Uterus (tissue), 3 donors: ENCODE measurements at regions not wholly inside any gene's neighbourhood (a gene's known extent, or its start where the extent isn't known, plus 50 kb on each side); places are given as distances from the start of the nearest gene placed in this dataset.

Experiments
- DNase-seq, 2 donors: peaks; one replicate each; pipeline ENCODE4 v3.0.0-alpha.2; 2019 to 2020
- H3K27ac ChIP-seq, 2 donors: fragments of 200-600 bp; sonication (generic); 1 replicate in 1 of 2; 2 replicates in 1 of 2; pipeline ENCODE4 v1.5.1; 2016 to 2018
- H3K27me3 ChIP-seq, 2 donors: fragments of 200-600 bp; sonication (generic); one replicate each; pipeline ENCODE4 v1.5.1; 2018 to 2019; ENCODE audit warnings: control low read depth in 1 of 2
- H3K36me3 ChIP-seq, 2 donors: fragments of 200-600 bp; sonication (generic); one replicate each; pipeline ENCODE4 v1.5.1; 2019; ENCODE audit warnings: control low read depth in 1 of 2
- H3K4me1 ChIP-seq, 2 donors: fragments of 200-600 bp; sonication (generic); one replicate each; pipeline ENCODE4 v1.5.1; 2018 to 2019; ENCODE audit warnings: control low read depth in 1 of 2
- H3K4me3 ChIP-seq, 2 donors: fragments of 200-600 bp; sonication (generic); 1 replicate in 1 of 2; 2 replicates in 1 of 2; pipeline ENCODE4 v1.5.1; 2018 to 2019; ENCODE audit warnings: mild to moderate bottlenecking in 1 of 2
- H3K9me3 ChIP-seq, 2 donors: fragments of 200-600 bp; sonication (generic); one replicate each; pipeline ENCODE4 v1.5.1; 2019; ENCODE audit warnings: control low read depth in 1 of 2
- POLR2A ChIP-seq, 2 donors: fragments of 450-650 bp; IDR thresholded peaks; one replicate each; pipeline ENCODE4 v1.6.1; 2016; ENCODE audit warnings: antibody characterized with exemption in 2 of 2, mild to moderate bottlenecking in 1 of 2, moderate library complexity in 1 of 2
- intact Hi-C: fragments of 100-400 bp; cut with DNase I; formaldehyde crosslinking; loops from one replicate; pipeline ENCODE4 v1.15.1; 2023; ENCODE audit warnings: low total_unique reads
- TF ChIP-seq, protein P1 (sequence below), 4 experiments: fragments of 200-600 bp in 2 of 4; fragments of 450-650 bp in 2 of 4; sonication (generic) in 2 of 4; IDR thresholded peaks; one replicate each; pipeline ENCODE4 v1.5.1; 2016 to 2019; ENCODE audit warnings: antibody characterized with exemption in 4 of 4, mild to moderate bottlenecking in 2 of 4, moderate library complexity in 1 of 4
- donor health status: DM: yes; HTN: yes; CAD: no.

GRCh38 chr18:37634516-37634915 lies 68.9 kb upstream of the CELF4 start:
- no peak for DNase-seq
- no peak for TF ChIP-seq POLR2A (IDR thresholded peaks at IDR 0.05)
- TF ChIP-seq, protein P1, sequence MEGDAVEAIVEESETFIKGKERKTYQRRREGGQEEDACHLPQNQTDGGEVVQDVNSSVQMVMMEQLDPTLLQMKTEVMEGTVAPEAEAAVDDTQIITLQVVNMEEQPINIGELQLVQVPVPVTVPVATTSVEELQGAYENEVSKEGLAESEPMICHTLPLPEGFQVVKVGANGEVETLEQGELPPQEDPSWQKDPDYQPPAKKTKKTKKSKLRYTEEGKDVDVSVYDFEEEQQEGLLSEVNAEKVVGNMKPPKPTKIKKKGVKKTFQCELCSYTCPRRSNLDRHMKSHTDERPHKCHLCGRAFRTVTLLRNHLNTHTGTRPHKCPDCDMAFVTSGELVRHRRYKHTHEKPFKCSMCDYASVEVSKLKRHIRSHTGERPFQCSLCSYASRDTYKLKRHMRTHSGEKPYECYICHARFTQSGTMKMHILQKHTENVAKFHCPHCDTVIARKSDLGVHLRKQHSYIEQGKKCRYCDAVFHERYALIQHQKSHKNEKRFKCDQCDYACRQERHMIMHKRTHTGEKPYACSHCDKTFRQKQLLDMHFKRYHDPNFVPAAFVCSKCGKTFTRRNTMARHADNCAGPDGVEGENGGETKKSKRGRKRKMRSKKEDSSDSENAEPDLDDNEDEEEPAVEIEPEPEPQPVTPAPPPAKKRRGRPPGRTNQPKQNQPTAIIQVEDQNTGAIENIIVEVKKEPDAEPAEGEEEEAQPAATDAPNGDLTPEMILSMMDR (IDR thresholded peaks at IDR 0.05) = no peak
- Histone ChIP-seq H3K27me3 (no peaks in the 10 kb centered on the region), H3K36me3 (no peaks in the 10 kb centered on the region), H3K9me3 (no peaks in the 10 kb centered on the region), H3K4me1 (no peaks in the 10 kb centered on the region), H3K27ac (no peak overlapping the region), H3K4me3 (no peak overlapping the region)
- intact Hi-C loops = no loop called here

DNA sequence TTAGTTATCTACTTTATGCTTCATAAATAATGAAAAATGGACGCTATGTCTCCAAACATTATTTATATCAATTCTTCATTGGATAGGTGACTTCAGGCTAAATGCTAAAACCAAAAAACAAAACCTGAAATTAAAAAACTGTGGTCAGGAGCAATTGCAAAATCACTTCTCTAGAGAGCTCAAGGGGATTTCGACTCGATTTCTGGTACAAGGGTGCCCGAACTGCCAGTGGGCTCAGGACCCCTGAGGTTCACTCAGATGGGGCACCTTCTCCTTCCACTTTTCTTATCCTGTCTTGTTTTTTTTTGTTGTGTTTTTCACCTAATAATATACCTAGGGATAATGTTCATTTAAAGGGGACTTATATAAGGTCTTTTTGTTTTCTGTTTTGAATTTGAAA lies 65.8 kb upstream of the CELF4 start:
- intact Hi-C loops = no loop called here
- no peak for DNase-seq

GRCh38 chr18:37630334-37630733 lies 64.7 kb upstream of the CELF4 start:
- Histone ChIP-seq H3K36me3 (no peaks in the 10 kb centered on the region), H3K9me3 (no peaks in the 10 kb centered on the region), H3K4me3 (no peak overlapping the region), H3K27ac (no peak overlapping the region), H3K4me1 (no peaks in the 10 kb centered on the region), H3K27me3 (no peaks in the 10 kb centered on the region)
- intact Hi-C loops = no loop called here
- TF ChIP-seq, protein P1 (IDR thresholded peaks at IDR 0.05) = no peak
- no peak for TF ChIP-seq POLR2A (IDR thresholded peaks at IDR 0.05)
- no peak for DNase-seq

More for the DNA sequence above, 65.8 kb upstream of the CELF4 start:
- Histone ChIP-seq H3K36me3 (no peaks in the 10 kb centered on the region), H3K4me1 (no peaks in the 10 kb centered on the region), H3K27me3 (no peaks in the 10 kb centered on the region), H3K27ac (no peak overlapping the region), H3K9me3 (no peaks in the 10 kb centered on the region), H3K4me3 (no peak overlapping the region)
- TF ChIP-seq POLR2A (IDR thresholded peaks at IDR 0.05) = no peak
- TF ChIP-seq, protein P1 (IDR thresholded peaks at IDR 0.05) = no peak

- Histone ChIP-seq H3K4me1 (no peaks in the 10 kb centered on the region), H3K27me3 (no peaks in the 10 kb centered on the region), H3K27ac (no peak overlapping the region), H3K4me3 (no peak overlapping the region), H3K36me3 (no peaks in the 10 kb centered on the region), H3K9me3 (no peaks in the 10 kb centered on the region)
- intact Hi-C loops = no loop called here
- TF ChIP-seq, protein P1 (IDR thresholded peaks at IDR 0.05) = no peak
- TF ChIP-seq POLR2A (IDR thresholded peaks at IDR 0.05) = no peak
- no peak for DNase-seq
These were observed 63.0 kb upstream of the CELF4 start for GRCh38 chr18:37628470-37629220.

DNA sequence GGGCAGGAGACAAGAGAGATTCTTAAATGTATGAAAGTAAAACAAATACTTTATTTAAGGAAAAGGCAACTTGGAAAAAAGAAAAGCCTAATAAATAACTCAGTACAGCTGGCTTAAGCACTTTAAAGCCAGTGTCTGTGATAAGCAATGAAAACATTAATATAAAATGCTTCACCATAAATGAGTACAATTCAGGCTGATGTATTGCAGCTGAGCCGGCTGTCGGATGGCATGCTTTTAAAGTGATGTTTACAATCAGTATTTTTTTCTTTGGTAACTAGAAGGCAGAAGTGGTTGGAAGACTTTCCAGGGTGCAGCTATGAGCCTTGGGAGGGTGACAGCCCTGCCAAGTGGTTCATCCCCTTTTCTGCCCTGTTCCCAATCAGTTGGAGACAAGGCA lies 58.7 kb upstream of the CELF4 start:
- TF ChIP-seq, protein P1 (IDR thresholded peaks at IDR 0.05) = no peak
- TF ChIP-seq POLR2A (IDR thresholded peaks at IDR 0.05) = no peak
- no peak for DNase-seq
- intact Hi-C loops = no loop called here
- no peaks in the 10 kb centered on the region for H3K36me3 ChIP-seq
- no peaks in the 10 kb centered on the region for H3K9me3 ChIP-seq
- H3K4me3 ChIP-seq = no peak overlapping the region
- no peaks in the 10 kb centered on the region for H3K27me3 ChIP-seq
- H3K27ac ChIP-seq = no peak overlapping the region
- no peaks in the 10 kb centered on the region for H3K4me1 ChIP-seq
